ENCODE measurements at regions not wholly inside any gene's neighbourhood (a gene's known extent, or its start where the extent isn't known, plus 50 kb on each side); places are given as distances from the start of the nearest gene placed in this dataset.
"Not testable (repeated sequence)": the region's sequence is repeated elsewhere in the genome, so short reads cannot be mapped to it uniquely, and the experiment has no call there.

DNA sequence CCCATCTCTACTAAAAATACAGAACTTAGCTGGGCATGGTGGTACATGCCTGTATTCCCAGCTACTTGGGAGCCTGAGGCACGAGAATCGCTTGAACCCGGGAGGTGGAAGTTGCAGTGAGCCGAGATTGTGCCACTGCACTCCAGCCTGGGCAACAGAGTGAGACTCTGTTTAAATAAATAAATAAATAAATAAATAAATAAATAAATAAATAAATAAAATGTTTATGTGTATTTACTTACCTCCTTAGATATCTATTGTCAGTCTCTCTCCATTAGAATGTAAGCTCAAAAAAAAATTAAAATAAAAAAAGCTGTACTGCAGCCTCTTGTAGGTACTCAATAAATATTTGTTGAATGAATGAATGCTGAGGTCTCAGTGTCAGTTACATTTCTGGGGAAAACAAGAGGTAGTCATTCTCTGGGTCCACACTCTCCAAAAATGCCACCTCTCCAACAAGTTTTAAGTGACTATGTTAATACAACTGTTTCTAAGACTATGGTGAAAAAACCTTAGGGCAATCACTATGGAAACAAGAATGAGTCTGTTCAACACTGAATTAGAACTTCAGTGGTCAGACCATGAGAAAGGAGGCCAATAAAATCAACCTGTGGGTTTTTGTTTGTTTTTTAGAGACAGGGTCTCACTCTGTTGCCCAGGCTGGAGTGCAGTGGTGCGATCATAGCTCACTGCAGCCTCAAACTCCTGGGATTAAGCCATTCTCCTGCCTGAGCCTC lies 76.2 kb upstream of the C16orf82 start:
- not testable (repeated sequence) for DNase-seq

DNA sequence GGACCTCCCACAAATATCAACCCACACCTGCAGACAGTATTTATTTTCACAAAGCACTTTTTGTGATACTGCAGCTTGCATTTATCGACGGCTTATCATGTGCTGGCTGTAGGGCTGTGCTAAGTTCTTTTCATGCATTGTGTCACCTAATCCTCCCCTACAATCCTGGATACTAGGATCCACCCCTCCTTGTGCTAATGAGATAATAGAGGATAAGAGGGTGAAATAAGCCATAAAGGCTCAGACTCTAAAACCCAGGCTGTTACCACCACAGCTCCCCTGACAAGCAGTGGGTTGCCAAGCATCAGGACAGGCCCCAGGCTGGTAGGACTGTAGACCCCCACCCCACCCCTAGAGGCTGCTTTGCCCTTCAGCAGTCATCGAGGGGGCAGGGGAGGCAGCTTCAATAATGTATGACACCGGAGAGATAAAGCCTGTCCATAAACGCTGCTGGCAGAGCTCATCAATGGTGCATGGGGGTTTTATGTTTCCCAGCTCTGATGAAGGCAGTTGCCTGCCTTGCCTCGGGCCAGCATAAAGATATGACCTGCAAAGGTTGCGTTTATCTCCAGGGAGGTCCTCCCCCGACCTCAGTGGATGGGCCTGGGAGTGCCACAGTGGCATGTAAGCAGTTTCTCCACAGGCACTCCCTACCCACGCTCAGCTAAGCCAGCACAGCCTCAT lies 73.9 kb upstream of the C16orf82 start:
- no peak for DNase-seq

DNA sequence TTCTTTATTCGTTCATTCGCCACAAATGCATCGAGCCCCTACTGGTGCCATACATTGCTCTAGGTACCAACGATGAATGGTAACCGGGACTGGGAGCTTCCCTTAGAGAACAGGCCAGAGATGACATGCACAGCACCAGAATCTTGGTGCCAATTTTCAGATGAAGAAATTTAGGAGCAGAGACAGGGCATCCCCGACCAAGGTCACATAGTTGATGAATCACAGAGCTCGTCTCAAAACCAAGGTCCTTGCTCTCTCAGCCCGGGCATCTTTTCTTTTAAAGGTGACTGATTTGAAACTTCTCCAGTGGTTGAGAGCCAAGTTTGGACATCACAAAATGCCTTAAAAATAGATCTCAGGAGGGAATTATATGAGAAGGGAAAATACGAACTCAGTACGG lies 73.2 kb upstream of the C16orf82 start:
- no peak for DNase-seq

DNA sequence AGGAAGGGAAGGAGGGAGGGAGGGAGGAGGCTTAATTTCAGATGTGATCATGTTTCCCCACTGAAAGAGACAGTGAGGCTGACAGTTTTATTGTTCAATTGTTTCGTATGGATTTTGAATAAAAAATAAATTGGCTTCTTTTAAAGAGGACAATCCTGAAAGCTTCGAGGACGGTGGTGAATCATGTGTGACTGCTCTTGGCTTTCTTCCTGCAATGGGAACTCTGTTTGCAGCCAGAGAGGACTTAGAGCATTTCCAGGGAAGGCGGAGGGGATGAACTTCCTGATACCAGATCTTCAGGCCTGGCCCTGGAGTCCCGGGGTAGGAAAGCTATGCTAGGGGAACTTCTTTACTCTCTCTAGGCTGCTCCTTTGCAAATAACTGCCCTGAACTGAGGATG lies 72.8 kb upstream of the C16orf82 start:
- DNase-seq, result no peak

DNA sequence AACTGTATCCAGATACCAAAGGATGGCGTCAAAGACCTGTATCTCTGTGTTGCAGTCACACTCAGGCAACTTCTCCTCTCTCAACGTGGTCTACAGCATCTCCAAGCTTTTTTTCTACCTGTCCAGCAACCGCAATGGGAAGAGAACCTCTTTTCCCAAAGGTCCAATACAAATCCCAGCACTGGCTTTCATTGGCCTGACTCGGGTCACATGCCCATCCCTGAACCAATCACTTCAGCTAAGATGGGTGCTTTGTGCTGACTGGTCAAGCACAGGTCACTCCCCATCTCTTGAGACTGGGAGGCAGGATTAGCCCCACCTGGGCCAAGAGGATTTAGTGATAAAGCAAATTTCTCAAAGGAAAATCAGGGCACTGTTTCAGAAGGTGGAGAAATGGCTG lies 71.2 kb upstream of the C16orf82 start:
- DNase-seq, result no peak

DNA sequence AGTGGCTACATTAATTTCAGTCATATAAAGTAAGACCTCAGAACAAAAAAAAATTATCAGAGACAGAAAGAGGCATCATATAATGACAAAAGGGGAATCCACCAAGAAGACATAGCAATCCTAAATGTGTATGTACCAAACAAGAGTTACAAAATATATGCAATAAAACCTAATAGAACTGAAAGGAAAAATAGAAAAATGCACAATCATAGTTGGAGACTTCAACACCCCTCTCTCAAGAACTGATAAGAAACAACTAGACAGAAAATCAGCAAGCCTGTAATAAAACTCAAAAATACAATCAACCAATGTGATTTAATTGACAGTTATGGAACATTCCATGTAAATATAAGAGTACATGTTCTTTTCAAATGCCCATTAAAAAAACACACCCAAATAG lies 61.3 kb upstream of the C16orf82 start:
- no peak for DNase-seq
